Dedifferentiated amniotic fluid mesenchymal stem cell (primary cell): ENCODE measurements at regions not wholly inside any gene's neighbourhood (a gene's known extent, or its start where the extent isn't known, plus 50 kb on each side); places are given as distances from the start of the nearest gene placed in this dataset.
A peak's percentile ranks its signal among the peaks of the same experiment; 100 is the strongest.
"Not testable (repeated sequence)": the region's sequence is repeated elsewhere in the genome, so short reads cannot be mapped to it uniquely, and the experiment has no call there.

ENCODE experiments used
- DNase-seq: peaks from one replicate; pipeline ENCODE4 v3.0.0-alpha.2; 2016; ENCODE audit errors: extremely low spot score

GRCh38 chr4:188434643-188435042, 295.4 kb downstream of the TRIML1 start:
- no peak for DNase-seq

DNA sequence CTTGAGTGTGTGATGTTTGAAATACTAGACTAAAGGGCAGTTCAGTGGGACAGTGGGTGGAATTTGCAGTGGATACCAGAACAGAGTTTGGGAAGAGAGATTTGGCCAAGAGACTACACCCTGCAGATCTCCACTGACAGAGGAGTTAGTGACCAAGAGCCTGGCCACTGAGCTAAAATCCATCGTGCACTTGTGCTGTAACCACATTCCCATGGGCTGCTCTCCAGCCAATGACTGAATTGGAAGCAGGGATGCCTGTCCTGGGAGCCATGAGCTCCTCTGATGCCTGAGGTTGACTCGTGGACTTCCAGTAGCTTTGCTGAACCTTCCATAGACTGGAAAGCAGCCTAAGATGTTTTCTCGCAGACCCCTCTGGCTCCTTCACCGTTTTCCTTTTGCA, 296.1 kb downstream of the TRIML1 start:
- DNase-seq: no peak

DNA sequence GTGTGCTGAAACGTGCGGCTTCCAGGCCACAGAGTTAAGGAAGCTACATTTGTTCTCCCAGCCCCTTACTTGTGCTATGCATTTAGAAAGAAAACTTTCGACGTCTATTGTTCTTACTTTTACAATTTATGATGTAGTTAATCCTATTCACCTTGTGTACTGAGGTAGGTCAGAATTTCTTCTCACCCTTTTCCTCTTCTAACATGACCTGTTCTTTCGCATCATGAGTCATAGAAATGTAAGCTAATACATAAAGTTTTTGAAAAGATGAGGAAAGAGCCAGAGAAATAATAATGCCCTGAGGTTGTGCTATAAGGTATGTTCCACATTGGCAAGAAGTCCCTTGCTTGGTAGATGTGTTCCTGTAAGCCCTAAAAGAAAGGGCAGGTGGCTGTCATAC, 298.3 kb downstream of the TRIML1 start:
- DNase-seq: no peak

- not testable (repeated sequence) for DNase-seq
Observed at GRCh38 chr4:188438391-188438824, 299.2 kb downstream of the TRIML1 start.

DNA sequence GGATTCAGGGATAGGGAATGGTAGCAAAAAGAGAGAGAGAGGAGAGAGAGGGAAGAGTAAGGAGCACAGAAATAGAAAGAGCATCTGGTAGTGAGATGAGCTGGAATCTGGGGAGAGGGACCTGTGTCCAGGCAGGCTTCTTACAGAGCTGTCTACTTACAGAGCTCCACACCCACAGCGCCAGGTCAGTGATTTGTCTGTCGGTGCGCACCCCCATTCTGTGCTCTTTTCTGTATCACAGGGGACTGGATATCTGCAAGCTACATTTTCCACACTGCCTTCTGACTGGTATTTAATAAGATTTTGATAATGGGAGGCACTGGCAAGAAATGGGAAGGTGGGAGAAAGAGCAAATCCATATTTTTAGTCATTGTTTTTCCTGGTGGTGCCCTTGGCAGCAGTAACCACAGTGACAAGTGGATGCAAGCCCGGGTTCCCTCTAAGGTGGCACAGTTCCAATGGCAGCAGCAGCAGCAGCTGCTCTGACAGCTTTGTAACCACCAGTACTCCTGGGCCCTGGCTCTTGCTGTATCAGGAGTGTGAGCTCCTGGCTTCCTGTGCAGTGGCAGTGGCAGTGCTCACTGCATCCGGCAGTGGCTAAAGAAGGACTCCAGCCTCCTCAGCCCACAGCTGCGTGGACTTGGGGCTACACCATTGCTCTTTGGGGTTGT, 300.5 kb downstream of the TRIML1 start:
- peak; percentile 55 for DNase-seq

- DNase-seq: no peak
Observed at GRCh38 chr4:188444500-188444899, 305.3 kb downstream of the TRIML1 start.

GRCh38 chr4:188448996-188449395, 309.8 kb downstream of the TRIML1 start:
- DNase-seq: not testable (repeated sequence)

- DNase-seq: no peak
Observed at GRCh38 chr4:188450571-188450970, 311.3 kb downstream of the TRIML1 start.

DNA sequence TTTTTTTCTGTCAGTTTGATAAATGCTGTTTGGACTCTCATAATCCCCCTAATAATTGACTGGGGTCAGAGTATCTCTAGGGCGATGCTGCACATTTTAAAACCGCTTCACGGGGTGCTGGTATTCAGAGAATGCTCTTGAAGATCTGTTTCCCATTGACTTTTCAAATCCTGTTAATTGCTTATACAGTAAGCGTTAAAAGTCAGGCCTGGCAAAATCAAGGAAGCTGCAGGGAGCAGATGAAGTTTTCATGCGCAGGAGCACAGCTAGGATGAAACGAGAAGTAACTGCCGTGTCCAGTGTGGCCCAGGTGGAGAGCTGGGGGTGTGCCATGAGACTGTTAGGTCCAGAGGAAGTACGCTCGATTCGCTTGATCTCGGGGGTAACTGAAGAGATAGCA, 312.9 kb downstream of the TRIML1 start:
- no peak for DNase-seq

GRCh38 chr4:188454575-188454974, 315.3 kb downstream of the TRIML1 start:
- DNase-seq: no peak

GRCh38 chr4:188455062-188455752, 316.0 kb downstream of the TRIML1 start:
- DNase-seq: no peak

GRCh38 chr4:188459381-188459780, 320.1 kb downstream of the TRIML1 start:
- DNase-seq: no peak

GRCh38 chr4:188463909-188464308, 324.7 kb downstream of the TRIML1 start:
- no peak for DNase-seq

DNA sequence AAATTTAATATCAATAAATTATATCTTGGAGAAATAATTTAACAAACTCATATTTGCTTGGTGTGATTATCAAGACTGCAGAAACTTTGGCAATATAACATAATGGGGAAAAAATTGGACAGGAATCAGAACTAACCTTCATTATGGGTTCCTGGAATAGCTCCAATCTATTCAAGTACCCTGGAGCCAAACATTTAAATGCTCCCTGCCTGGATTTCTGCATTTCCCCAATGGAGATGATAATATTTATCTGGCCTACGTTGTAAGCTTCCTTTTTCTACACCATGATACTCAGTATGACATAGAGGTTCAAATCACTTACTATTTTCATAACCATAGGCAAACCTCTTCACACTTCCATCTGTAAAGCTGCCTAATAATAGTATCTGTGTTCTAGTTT, 326.8 kb downstream of the TRIML1 start:
- no peak for DNase-seq

DNA sequence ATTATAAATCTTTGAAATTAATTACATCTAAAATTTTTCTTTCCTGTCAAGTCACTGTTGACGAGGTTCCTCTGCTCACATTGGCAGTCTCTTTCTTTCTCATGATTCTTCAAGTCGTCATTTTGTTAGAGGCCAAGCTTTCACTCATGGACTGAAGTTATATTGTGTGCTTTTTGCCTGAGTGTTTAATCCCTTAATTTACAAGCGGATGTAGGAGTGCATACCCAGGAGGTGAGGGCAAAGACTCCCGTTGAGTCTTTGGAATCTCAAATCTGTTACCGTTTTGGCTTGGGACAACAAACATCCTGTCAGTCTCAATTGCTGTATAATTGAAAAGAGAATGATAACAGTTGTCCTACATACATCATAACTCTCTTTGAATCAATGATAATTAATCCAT, 345.0 kb downstream of the TRIML1 start:
- no peak for DNase-seq

DNA sequence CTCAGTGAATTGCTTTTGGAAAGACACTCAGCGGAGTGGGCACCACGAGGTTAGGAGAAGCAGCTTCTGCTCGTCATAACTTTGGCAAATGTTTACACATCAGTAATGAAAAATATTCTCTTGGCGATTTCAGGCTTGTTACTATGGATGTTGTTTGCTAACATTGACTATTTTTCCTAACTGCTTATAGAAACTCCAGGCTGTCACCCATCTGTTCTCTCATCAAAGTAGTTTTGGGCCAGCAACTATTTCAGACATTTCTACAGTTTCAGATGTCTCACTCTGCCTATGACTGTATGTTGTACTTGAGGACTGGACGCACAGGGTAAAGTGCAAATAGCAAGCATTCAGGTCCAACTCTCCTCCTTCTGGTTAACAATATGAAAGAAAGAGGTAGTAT, 346.7 kb downstream of the TRIML1 start:
- DNase-seq: no peak

DNA sequence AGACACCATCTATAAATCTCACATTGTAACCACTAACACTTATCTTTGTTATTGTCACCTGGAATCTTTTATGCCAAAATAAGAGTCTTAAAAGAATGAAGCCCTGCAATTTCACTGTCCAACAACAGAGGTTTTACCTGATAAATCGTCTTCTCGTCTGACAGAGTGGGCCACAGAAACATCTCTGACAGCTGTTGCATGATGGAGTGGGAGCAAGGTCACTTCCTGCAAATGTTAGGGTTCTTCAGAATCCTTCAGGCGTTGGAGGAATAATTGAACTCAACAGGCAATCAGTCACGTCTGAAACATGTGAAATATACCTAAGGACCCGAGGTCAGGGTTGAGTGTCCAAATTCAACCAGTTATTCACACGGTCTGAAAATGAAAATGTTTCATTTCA, 353.6 kb downstream of the TRIML1 start:
- DNase-seq: no peak

DNA sequence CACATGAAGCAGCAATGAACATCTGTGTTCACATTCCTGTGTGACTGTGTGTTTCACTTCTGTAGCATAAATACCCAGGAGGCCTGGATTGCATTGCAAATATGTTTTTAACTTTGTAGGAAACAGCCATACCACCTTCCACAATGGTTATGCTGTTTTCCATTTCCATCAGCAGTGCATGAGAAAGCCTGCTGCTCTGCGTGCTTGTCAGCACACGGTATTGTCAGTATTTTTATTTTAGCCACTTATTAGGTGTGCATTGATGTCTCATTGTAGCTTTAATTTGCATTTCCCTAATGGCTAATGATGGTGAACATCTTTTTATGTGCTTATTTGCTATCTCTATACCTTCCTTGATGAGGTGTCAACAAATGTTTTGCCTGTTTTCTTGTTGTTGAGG, 355.9 kb downstream of the TRIML1 start:
- no peak for DNase-seq

DNA sequence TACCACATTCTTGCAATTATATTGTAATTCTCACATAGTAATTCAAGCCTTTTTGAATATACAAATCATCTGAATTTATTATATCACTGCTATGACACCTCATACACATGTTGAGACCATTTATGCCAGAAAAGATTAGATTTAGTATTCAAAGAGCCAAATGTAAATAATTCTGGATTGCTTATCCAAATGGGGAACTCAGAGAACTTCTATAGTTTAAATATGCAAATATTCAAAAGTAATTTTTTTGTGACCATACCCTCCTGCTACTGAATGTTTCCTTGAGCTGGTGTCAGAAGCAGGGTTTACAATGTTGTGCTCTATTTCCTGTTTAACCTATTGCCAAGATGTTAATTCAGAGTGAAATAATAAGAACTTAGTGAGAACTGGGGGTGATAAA, 372.2 kb downstream of the TRIML1 start:
- DNase-seq: no peak

DNA sequence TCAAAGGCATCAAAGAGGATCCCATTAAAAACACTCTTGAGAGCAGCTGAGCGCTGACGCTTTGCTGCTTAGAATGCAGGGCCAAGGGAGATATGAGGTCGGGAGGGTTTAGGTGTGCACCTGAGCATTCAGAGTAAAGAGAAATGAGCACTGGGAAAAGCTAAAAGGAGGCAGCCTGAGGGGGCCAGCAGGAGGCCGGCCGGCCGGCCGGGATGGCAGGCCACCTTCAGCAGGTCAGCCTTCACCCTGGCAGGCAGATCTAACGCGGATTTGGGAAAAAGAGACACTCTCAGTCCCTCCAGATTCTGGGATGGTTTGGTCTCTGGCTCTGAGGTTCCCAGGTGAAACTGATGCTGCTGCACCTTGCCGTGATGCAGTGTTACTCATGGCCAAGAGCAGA, 393.5 kb downstream of the TRIML1 start:
- DNase-seq: no peak

GRCh38 chr4:188534297-188534696, 395.1 kb downstream of the TRIML1 start:
- no peak for DNase-seq

DNA sequence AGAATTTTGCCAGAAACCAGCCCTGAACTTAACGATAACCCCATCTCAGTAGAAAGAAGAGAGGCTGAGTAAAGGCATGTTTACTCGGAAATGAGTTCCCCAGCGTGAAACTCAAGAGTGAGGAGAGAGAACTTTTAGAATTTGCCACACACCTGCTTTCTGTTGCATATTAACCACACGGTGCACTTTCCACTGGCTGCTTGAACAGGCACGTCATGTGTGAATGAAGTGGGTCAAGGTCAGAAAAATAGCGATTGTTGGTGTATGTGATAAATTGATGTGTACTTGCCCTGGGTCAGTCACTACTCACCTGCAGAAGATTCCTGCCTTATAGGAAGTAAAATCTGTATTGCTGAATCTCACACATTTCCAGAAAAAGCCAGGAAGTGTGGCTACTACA, 395.7 kb downstream of the TRIML1 start:
- DNase-seq: no peak

- DNase-seq: no peak
Observed at GRCh38 chr4:188536826-188537225, 397.6 kb downstream of the TRIML1 start.

DNA sequence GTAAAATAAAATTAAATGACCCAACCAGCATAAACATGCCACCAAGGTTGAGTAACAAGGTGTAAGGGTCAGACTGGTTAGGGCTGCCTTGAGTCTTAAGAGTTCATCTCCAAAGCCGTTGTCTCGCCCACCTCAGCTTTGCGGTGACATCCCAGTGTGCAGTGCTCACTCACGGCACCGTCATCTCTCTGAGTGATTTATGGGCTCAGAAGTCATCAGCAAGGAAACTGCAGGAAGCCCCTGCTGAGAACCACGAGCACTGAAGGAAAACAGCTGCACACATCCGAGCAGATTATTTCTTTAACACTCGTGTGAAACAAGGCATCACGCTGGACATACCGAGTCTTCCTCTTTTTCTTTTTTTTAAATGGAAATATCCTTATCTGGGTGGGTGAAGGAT, 411.1 kb downstream of the TRIML1 start:
- DNase-seq: no peak
